WTC11 (cell line): ENCODE measurements at regions not wholly inside any gene's neighbourhood (a gene's known extent, or its start where the extent isn't known, plus 50 kb on each side); places are given as distances from the start of the nearest gene placed in this dataset.

ENCODE experiments used
- ELF4 ChIP-seq: sonication (generic); formaldehyde crosslinking; IDR thresholded peaks from 2 replicates; pipeline ENCODE4 v1.8.1; 2022; ENCODE audit warnings: low read depth, mild to moderate bottlenecking, moderate library complexity, missing genetic modification reagents
- FOXJ3 ChIP-seq: sonication (generic); formaldehyde crosslinking; IDR thresholded peaks from 2 replicates; pipeline ENCODE4 v1.9.0; 2021; ENCODE audit warnings: missing genetic modification reagents, mild to moderate bottlenecking, borderline replicate concordance
- SP1 ChIP-seq: sonication (generic); formaldehyde crosslinking; conservative IDR thresholded peaks from 2 replicates; pipeline ENCODE4 v1.8.1; 2022; ENCODE audit warnings: missing genetic modification reagents
- TF ChIP-seq, protein P1 (sequence below): sonication (generic); formaldehyde crosslinking; IDR thresholded peaks from 2 replicates; pipeline ENCODE4 v1.8.0; 2022; ENCODE audit warnings: mild to moderate bottlenecking, missing genetic modification reagents

DNA sequence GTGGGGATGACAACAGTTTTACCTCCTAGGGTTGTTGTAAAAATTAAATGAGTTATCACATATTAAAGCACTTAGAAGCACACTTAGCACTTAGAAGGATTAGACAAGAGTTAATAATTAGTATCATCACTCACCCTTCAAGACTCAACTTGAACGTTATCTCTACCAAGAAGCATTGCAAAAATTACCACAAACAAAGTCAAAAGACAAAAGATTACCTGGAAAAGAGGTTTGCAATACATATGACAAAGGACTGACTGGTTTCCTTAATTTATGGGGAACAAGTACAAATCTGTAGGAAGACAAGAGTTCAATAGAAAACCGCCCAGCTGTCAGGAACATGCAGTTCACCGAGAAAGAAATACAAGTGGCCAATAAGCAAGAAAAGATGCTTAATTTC, 93.3 kb upstream of the ATP1A1 start:
- TF ChIP-seq, protein P1, sequence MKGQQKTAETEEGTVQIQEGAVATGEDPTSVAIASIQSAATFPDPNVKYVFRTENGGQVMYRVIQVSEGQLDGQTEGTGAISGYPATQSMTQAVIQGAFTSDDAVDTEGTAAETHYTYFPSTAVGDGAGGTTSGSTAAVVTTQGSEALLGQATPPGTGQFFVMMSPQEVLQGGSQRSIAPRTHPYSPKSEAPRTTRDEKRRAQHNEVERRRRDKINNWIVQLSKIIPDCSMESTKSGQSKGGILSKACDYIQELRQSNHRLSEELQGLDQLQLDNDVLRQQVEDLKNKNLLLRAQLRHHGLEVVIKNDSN (CRISPR knock-in tag), result no peak
- TF ChIP-seq SP1 (no peak), ELF4 (no peak), FOXJ3 (no peak)
